Activated T-cell treated with anti-CD3 and anti-CD28 coated beads, Interleukin-2, amount 50 U/mL, for 4 hours (primary cell): ENCODE measurements at regions not wholly inside any gene's neighbourhood (a gene's known extent, or its start where the extent isn't known, plus 50 kb on each side); places are given as distances from the start of the nearest gene placed in this dataset.

Source experiments
- ATAC-seq, 2 donors: fragments of 200-7000 bp; cut with Tn5 transposase; one replicate each; pipeline ENCODE4 v1.10.0; 2021
- DNase-seq: peaks from one replicate; pipeline ENCODE4 v3.0.0-alpha.2; 2020
- H3K27me3 Mint-ChIP-seq: one replicate; pipeline ENCODE4 v1.8.0; 2021; ENCODE audit warnings: low read depth, mixed read lengths
- H3K36me3 Mint-ChIP-seq: one replicate; pipeline ENCODE4 v1.8.0; 2022; ENCODE audit warnings: mixed read lengths; ENCODE audit not compliant: insufficient read depth
- H3K4me1 Mint-ChIP-seq: one replicate; pipeline ENCODE4 v1.8.0; 2021; ENCODE audit warnings: low read depth, mixed read lengths
- H3K4me3 Mint-ChIP-seq: one replicate; pipeline ENCODE4 v1.8.0; 2021; ENCODE audit warnings: mild to moderate bottlenecking, moderate library complexity, mixed read lengths
- H3K9me3 Mint-ChIP-seq: one replicate; pipeline ENCODE4 v1.8.0; 2021; ENCODE audit warnings: mixed read lengths

GRCh38 chr17:33657181-33657580 is 364.1 kb upstream of the ASIC2 start:
- H3K4me1 Mint-ChIP-seq = no peaks in the 10 kb centered on the region

DNA sequence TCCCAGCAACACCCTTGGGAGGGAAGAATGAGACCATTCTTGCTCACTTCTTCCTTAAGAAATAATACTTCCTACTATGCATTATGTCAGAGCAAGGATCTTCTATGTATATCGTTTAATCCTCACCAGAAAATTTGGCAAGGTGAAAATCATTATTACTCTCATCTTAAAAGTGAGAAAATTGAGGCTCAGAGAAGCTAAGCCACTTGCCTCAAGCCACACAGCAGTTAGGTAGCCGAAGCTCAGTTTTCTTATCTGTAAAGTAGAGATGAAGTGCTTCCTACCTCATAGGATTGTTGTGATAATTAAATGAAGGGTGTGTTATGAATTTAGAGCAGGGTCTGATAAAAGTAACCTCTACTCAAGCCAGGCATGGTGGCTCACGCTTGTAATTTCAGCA is 368.9 kb upstream of the ASIC2 start:
- Mint-ChIP-seq H3K4me1 (peaks cover under 1% of the 10 kb centered on the region), H3K36me3 (no peaks in the 10 kb centered on the region), H3K4me3 (no peak overlapping the region), H3K9me3 (no peaks in the 10 kb centered on the region), H3K27me3 (peaks cover 7% of the 10 kb centered on the region)
- DNase-seq = no peak
- ATAC-seq = no peak

More at GRCh38 chr17:33657181-33657580, 364.1 kb upstream of the ASIC2 start:
- no peaks in the 10 kb centered on the region for H3K9me3 Mint-ChIP-seq
- H3K36me3 Mint-ChIP-seq = no peaks in the 10 kb centered on the region
- H3K27me3 Mint-ChIP-seq = peaks cover 2% of the 10 kb centered on the region
- no peak overlapping the region for H3K4me3 Mint-ChIP-seq
- ATAC-seq = no peak
- DNase-seq = no peak

- Mint-ChIP-seq H3K4me1 (peaks cover 7% of the 10 kb centered on the region), H3K9me3 (no peaks in the 10 kb centered on the region), H3K36me3 (no peaks in the 10 kb centered on the region), H3K4me3 (no peak overlapping the region), H3K27me3 (peaks cover 7% of the 10 kb centered on the region)
- no peak for DNase-seq
- no peak for ATAC-seq
Measured at GRCh38 chr17:33664116-33664840, 371.2 kb upstream of the ASIC2 start.

DNA sequence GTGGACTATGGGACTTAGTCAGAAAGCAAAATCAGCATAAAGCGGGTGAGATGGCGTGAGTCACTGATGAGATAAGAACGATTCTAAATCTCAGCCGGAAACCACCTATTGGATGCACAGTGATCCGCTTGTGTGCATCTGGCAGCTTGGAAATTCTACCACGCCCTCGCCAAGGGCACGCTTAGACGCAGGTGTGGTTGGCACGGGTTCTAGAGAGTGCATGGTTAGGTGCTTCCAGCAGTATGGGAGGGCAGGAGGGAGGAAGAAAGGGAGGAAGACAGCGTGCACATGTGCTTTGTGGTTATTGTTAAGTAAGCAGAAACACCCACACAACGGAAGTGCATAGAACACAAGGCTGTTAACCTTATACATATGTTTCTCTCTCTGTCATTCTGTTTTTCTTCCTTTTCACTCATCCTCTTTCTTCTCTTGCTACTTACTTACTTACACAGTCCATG is 374.0 kb upstream of the ASIC2 start:
- Mint-ChIP-seq H3K27me3 (peaks cover 7% of the 10 kb centered on the region), H3K9me3 (no peaks in the 10 kb centered on the region), H3K4me1 (peaks cover 7% of the 10 kb centered on the region), H3K36me3 (no peaks in the 10 kb centered on the region), H3K4me3 (no peak overlapping the region)
- peak; percentile 86 to 90 for ATAC-seq
- peak; percentile 4 for DNase-seq

DNA sequence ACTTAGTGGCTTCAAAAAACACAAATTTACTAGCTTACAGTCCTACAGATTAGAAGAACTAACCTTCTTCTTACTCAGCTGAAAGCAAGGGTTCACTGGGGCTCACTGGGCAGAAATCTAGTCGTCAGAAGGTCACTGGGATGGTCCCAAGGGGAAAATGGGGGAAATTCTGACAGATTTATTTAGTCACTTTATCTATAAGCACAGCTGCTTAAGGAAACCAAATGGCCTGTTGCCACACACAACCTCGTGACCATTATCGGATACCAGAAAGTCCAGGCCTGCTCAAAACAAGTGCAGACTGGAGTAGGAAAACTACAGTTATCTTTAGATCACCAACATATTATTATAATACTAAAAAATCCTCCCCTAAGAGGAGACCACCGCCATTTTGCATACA is 374.6 kb upstream of the ASIC2 start:
- DNase-seq (no peak), ATAC-seq (no peak)
- no peaks in the 10 kb centered on the region for H3K36me3 Mint-ChIP-seq
- H3K4me1 Mint-ChIP-seq = peaks cover 7% of the 10 kb centered on the region
- no peaks in the 10 kb centered on the region for H3K9me3 Mint-ChIP-seq
- peaks cover 7% of the 10 kb centered on the region for H3K27me3 Mint-ChIP-seq
- H3K4me3 Mint-ChIP-seq = no peak overlapping the region

GRCh38 chr17:33668516-33668915 is 375.4 kb upstream of the ASIC2 start:
- Mint-ChIP-seq H3K4me1 (peaks cover 7% of the 10 kb centered on the region), H3K4me3 (no peak overlapping the region), H3K36me3 (no peaks in the 10 kb centered on the region), H3K27me3 (peaks cover 2% of the 10 kb centered on the region), H3K9me3 (no peaks in the 10 kb centered on the region)
- no peak for ATAC-seq
- DNase-seq = no peak

DNA sequence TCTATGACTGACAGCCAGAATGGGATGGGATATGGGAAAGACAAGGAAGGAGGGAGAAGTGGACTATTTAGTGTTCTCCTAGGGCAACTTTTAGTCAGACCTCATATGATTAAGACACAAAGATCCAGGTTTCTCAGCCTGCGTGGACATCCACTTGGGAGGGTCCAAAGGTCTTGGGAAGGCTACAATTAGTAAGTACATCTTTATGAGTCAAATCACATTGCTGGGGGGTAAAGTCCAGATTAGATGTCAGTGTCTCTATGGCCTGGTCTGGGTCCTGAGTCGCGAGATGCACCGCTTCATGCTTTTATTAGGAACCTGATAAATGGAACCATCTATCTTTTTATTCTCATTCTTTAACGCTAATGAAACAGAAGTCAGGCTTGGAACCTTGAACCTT is 378.4 kb upstream of the ASIC2 start:
- Mint-ChIP-seq H3K27me3 (peaks cover 3% of the 10 kb centered on the region), H3K36me3 (no peaks in the 10 kb centered on the region)
- no peak for ATAC-seq

GRCh38 chr17:33674685-33675084 is 381.6 kb upstream of the ASIC2 start:
- H3K4me3 Mint-ChIP-seq = no peak overlapping the region
- no peaks in the 10 kb centered on the region for H3K9me3 Mint-ChIP-seq
- H3K36me3 Mint-ChIP-seq = no peaks in the 10 kb centered on the region
- peak; percentile 11 for DNase-seq
- peaks cover 3% of the 10 kb centered on the region for H3K27me3 Mint-ChIP-seq
- peak; percentile 78 to 84 for ATAC-seq
- H3K4me1 Mint-ChIP-seq = no peaks in the 10 kb centered on the region

More for the DNA sequence above, 378.4 kb upstream of the ASIC2 start:
- Mint-ChIP-seq H3K4me1 (peaks cover 7% of the 10 kb centered on the region), H3K4me3 (no peak overlapping the region), H3K9me3 (no peaks in the 10 kb centered on the region)
- no peak for DNase-seq

DNA sequence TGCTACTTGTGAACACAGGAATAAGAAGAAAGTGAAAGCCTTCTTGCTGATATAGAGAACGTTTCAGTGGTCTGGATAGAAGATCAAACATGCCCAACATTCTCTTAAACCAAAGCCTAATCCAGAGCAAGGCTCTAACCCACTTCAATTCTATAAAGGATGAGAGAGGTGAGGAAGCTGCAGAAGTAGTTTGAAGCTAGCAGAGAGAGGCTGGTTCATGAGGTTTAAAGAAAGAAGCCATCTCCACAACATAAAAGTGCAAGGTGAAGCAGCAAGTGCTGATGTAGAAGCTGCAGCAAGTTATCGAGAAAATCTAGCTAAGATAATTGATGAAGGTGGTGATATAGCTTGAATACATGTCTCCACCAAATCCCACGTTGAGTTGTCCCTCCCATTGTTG is 383.3 kb upstream of the ASIC2 start:
- no peaks in the 10 kb centered on the region for H3K9me3 Mint-ChIP-seq
- DNase-seq (no peak), ATAC-seq (no peak)
- H3K27me3 Mint-ChIP-seq = peaks cover 3% of the 10 kb centered on the region
- no peaks in the 10 kb centered on the region for H3K36me3 Mint-ChIP-seq
- no peaks in the 10 kb centered on the region for H3K4me1 Mint-ChIP-seq
- H3K4me3 Mint-ChIP-seq = no peak overlapping the region

DNA sequence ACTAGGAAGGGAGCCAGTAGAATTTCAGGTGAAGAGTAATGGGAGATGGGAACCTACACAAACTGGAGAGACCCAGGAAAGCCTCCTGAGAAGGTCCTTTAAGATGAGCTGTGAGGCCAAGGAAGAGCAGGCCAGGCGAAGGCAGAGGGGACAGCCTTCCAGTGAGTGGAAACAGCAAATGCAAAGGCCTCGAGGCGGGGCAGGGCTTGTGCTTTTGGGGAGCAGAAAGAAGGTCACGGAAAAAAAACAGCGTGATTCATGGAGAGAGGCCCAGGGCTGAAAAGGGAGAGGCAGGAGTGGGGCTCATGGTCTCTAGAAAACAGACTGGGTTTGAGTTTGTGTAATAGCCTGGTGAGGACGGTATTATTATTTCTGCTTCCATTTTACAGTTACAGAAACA is 386.5 kb upstream of the ASIC2 start:
- DNase-seq = no peak
- ATAC-seq = no peak
- H3K4me1 Mint-ChIP-seq = no peaks in the 10 kb centered on the region
- H3K36me3 Mint-ChIP-seq = no peaks in the 10 kb centered on the region
- no peak overlapping the region for H3K4me3 Mint-ChIP-seq
- no peaks in the 10 kb centered on the region for H3K27me3 Mint-ChIP-seq
- H3K9me3 Mint-ChIP-seq = no peaks in the 10 kb centered on the region

- Mint-ChIP-seq H3K27me3 (peaks cover 2% of the 10 kb centered on the region), H3K4me1 (no peaks in the 10 kb centered on the region), H3K36me3 (no peaks in the 10 kb centered on the region), H3K4me3 (no peak overlapping the region), H3K9me3 (no peaks in the 10 kb centered on the region)
- DNase-seq (no peak), ATAC-seq (no peak)
Measured at GRCh38 chr17:33680472-33680871, 387.4 kb upstream of the ASIC2 start.

- H3K4me1 Mint-ChIP-seq = no peaks in the 10 kb centered on the region
- H3K27me3 Mint-ChIP-seq = peaks cover 2% of the 10 kb centered on the region
- H3K4me3 Mint-ChIP-seq = no peak overlapping the region
- no peaks in the 10 kb centered on the region for H3K9me3 Mint-ChIP-seq
- no peaks in the 10 kb centered on the region for H3K36me3 Mint-ChIP-seq
- ATAC-seq = no peak
- no peak for DNase-seq
Measured at GRCh38 chr17:33682599-33682998, 389.5 kb upstream of the ASIC2 start.

GRCh38 chr17:33684735-33685134 is 391.6 kb upstream of the ASIC2 start:
- Mint-ChIP-seq H3K9me3 (no peaks in the 10 kb centered on the region), H3K27me3 (peaks cover 2% of the 10 kb centered on the region), H3K4me3 (no peak overlapping the region), H3K36me3 (no peaks in the 10 kb centered on the region), H3K4me1 (no peaks in the 10 kb centered on the region)
- ATAC-seq (no peak), DNase-seq (no peak)

DNA sequence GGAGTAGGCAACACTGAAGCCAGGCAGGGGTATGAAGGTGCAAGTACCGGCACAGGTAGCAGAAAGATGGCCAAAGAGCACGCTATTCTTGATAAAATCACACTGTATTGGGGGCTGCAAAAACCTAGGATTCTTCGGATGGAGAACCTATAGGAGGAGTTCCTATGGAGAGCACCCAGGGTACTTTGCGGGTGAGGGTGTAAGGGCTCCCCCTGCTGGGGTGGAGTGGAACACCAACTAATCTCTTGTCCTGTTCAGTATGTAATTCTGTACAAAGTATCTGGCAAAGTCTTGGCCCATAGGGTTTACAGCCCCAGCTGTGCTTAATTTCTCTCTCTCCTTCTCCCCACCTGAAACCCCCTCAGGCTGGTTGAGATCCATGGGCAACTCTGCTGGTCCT is 393.1 kb upstream of the ASIC2 start:
- Mint-ChIP-seq H3K9me3 (no peaks in the 10 kb centered on the region), H3K4me1 (no peaks in the 10 kb centered on the region), H3K36me3 (no peaks in the 10 kb centered on the region), H3K4me3 (no peak overlapping the region), H3K27me3 (peaks cover 2% of the 10 kb centered on the region)
- no peak for ATAC-seq
- DNase-seq = no peak

DNA sequence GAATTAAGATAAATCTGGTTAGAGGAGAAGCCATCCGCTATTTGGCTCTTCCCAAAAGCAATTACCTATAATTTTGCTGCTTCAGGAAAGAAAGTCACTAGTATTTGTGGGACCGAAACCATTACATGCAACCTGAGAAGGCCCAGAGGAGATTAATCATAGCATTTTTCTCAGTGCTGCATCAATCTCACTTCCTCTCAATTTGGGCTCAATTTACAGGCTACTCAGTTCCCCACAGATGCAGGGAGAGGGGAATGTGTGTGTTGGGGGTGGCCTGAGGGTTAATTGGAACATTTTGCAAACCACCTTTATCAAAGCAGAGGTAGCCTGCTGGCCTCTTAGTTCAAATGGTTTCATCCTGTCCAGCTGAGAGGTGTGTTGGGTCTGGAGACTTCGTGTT is 394.7 kb upstream of the ASIC2 start:
- DNase-seq (no peak), ATAC-seq (no peak)
- Mint-ChIP-seq H3K9me3 (no peaks in the 10 kb centered on the region), H3K27me3 (peaks cover 2% of the 10 kb centered on the region), H3K36me3 (no peaks in the 10 kb centered on the region), H3K4me1 (no peaks in the 10 kb centered on the region), H3K4me3 (no peak overlapping the region)
